ENCODE measurements at regions not wholly inside any gene's neighbourhood (a gene's known extent, or its start where the extent isn't known, plus 50 kb on each side); places are given as distances from the start of the nearest gene placed in this dataset.

- TF ChIP-seq, protein P1, sequence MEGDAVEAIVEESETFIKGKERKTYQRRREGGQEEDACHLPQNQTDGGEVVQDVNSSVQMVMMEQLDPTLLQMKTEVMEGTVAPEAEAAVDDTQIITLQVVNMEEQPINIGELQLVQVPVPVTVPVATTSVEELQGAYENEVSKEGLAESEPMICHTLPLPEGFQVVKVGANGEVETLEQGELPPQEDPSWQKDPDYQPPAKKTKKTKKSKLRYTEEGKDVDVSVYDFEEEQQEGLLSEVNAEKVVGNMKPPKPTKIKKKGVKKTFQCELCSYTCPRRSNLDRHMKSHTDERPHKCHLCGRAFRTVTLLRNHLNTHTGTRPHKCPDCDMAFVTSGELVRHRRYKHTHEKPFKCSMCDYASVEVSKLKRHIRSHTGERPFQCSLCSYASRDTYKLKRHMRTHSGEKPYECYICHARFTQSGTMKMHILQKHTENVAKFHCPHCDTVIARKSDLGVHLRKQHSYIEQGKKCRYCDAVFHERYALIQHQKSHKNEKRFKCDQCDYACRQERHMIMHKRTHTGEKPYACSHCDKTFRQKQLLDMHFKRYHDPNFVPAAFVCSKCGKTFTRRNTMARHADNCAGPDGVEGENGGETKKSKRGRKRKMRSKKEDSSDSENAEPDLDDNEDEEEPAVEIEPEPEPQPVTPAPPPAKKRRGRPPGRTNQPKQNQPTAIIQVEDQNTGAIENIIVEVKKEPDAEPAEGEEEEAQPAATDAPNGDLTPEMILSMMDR (IDR thresholded peaks at IDR 0.05; ENCODE audit: low read depth, low read length) = no peak
- TF ChIP-seq POLR2A (IDR thresholded peaks at IDR 0.05; ENCODE audit: extremely low read depth, insufficient read length) (no peak), MAX (IDR thresholded peaks at IDR 0.05; ENCODE audit: low read depth, low read length) (no peak), MYC (IDR thresholded peaks at IDR 0.05; ENCODE audit: low read depth, low read length) (no peak)
Measured at GRCh38 chr3:72390841-72391240, 457.4 kb downstream of the SHQ1 start.
